ENCODE measurements at regions not wholly inside any gene's neighbourhood (a gene's known extent, or its start where the extent isn't known, plus 50 kb on each side); places are given as distances from the start of the nearest gene placed in this dataset.

DNA sequence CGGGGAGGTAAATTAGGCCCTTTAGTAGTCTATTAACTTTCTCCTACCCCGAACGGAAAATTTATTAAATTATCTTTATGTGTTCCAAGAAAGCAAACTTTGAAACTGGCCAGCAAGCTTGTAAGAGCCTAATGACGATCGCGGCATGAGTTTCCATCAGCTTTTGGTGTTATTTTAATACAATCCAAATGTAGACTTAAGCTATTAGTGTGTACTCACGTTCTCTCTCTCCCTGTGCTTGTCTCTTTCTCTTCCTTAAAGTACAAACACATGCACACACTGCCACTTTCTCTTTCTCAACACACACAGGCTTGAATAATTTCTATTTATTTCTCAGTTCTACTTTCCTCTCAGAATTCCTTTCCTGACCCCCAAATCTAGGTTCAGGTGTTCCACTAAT is 108.8 kb upstream of the MME start:
- in situ Hi-C loops (cut with MboI; ENCODE audit: low pct_unique_long_range_greater_than_20kb, low sequenced_read_pairs, unreplicated experiment) = no loop called here
- TF ChIP-seq, protein P1, sequence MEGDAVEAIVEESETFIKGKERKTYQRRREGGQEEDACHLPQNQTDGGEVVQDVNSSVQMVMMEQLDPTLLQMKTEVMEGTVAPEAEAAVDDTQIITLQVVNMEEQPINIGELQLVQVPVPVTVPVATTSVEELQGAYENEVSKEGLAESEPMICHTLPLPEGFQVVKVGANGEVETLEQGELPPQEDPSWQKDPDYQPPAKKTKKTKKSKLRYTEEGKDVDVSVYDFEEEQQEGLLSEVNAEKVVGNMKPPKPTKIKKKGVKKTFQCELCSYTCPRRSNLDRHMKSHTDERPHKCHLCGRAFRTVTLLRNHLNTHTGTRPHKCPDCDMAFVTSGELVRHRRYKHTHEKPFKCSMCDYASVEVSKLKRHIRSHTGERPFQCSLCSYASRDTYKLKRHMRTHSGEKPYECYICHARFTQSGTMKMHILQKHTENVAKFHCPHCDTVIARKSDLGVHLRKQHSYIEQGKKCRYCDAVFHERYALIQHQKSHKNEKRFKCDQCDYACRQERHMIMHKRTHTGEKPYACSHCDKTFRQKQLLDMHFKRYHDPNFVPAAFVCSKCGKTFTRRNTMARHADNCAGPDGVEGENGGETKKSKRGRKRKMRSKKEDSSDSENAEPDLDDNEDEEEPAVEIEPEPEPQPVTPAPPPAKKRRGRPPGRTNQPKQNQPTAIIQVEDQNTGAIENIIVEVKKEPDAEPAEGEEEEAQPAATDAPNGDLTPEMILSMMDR (IDR thresholded peaks at IDR 0.05; ENCODE audit: extremely low read depth, insufficient read depth, missing control alignments) = no peak
- no peak for DNase-seq (ENCODE audit: low spot score)

GRCh38 chr3:154970797-154971196 is 109.3 kb upstream of the MME start:
- TF ChIP-seq, protein P1 (IDR thresholded peaks at IDR 0.05; ENCODE audit: extremely low read depth, insufficient read depth, missing control alignments) = no peak
- DNase-seq (ENCODE audit: low spot score) = no peak
- in situ Hi-C loops (cut with MboI; ENCODE audit: low pct_unique_long_range_greater_than_20kb, low sequenced_read_pairs, unreplicated experiment) = no loop called here

DNA sequence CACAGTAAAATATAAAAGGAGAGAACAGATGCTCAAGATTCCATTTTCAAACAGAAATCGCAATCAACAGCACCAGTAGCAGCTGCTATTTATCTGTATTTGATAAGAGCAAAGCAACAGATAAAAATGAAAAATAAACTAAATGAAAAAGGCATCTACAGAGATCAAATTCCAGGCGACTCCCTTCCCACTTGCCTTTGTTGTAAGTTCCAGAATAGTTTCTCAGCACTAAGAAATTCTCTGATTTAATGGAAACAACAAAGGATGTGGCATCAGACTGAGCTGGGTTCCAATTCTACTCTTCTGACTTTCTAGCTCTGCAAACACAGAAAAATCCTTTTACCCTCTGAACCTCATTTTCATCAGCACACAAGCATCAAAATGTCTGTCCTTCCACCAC is 110.8 kb upstream of the MME start:
- in situ Hi-C loops (cut with MboI; ENCODE audit: low pct_unique_long_range_greater_than_20kb, low sequenced_read_pairs, unreplicated experiment) = no loop called here
- TF ChIP-seq, protein P1 (IDR thresholded peaks at IDR 0.05; ENCODE audit: extremely low read depth, insufficient read depth, missing control alignments) = no peak
- no peak for DNase-seq (ENCODE audit: low spot score)

DNA sequence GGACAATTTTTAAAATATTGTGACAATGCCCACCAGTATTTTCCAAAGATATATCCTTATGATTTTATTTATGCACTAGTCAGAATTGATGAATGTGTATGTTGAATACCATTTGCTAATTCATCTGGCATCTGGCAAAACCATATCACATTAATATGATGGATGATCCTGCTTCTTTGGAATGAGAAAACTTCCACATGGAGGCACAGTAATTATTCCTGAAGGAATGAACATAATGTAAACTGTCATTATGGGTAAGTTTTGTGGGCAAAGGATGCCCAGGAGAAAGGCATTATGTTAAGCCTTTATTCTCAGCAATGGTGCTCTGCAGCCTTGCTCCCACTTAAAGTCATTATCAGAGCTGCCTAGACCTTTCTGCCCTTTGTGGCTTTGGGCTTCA is 113.0 kb upstream of the MME start:
- in situ Hi-C loops (cut with MboI; ENCODE audit: low pct_unique_long_range_greater_than_20kb, low sequenced_read_pairs, unreplicated experiment) = no loop called here
- no peak for DNase-seq (ENCODE audit: low spot score)

DNA sequence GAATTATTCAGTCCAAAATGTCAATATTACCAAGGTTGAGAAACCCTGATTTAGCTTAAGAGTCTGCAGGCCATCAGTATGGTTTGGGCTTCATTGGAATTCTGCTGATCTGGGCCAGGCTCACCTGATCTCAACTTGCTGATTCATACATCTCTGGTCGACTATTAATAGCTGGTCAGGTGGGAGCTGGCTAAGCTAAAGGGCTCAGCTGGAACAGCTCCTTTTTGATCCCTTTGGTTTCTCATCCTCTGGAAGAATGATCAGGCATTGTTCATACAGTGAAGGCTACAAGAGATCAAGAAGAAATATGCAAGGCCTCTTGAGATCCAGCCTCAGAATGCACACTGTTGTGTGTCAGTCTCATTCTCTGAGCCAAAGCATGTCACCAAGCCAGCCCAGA is 123.3 kb upstream of the MME start:
- in situ Hi-C loops (cut with MboI; ENCODE audit: low pct_unique_long_range_greater_than_20kb, low sequenced_read_pairs, unreplicated experiment) = no loop called here
- DNase-seq (ENCODE audit: low spot score) = no peak

More for the DNA sequence above, 113.0 kb upstream of the MME start:
- TF ChIP-seq, protein P1 (IDR thresholded peaks at IDR 0.05; ENCODE audit: extremely low read depth, insufficient read depth, missing control alignments) = no peak

DNA sequence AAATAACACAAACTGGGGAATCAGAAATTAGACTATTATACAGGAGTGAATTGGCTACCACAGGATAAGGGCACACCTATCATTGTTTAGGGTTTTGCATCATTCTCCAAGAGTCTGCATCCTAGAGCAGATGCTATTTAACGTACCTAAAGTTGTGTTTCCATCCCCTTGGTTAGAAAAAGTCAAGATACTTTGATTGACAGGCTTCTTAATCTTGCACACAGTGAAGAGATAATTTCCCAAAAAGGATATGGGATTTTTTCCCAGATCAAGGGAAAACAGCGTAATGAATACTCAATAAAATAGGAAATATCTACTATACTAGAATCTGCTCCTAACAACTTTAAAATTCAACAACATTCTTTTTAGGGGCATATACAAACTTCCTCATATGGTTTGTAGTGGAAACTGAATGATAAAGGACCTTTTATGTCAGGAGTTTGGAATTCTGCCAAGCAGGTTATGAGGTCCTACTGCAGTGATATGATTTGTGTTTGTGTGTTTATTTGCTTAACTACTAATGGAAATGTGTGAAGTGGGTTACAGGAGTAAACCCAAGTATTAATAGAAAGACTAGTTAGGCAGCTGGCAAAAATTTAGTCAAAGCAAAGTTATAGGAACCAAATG is 124.1 kb upstream of the MME start:
- TF ChIP-seq, protein P1 (IDR thresholded peaks at IDR 0.05; ENCODE audit: extremely low read depth, insufficient read depth, missing control alignments) = no peak
- in situ Hi-C loops (cut with MboI; ENCODE audit: low pct_unique_long_range_greater_than_20kb, low sequenced_read_pairs, unreplicated experiment) = no loop called here
- no peak for DNase-seq (ENCODE audit: low spot score)

More for the DNA sequence above, 123.3 kb upstream of the MME start:
- TF ChIP-seq, protein P1 (IDR thresholded peaks at IDR 0.05; ENCODE audit: extremely low read depth, insufficient read depth, missing control alignments) = no peak
